CD4-positive, alpha-beta T cell treated with Interleukin-17A for 4 hours (primary cell): ENCODE measurements at regions not wholly inside any gene's neighbourhood (a gene's known extent, or its start where the extent isn't known, plus 50 kb on each side); places are given as distances from the start of the nearest gene placed in this dataset.
"Not testable (repeated sequence)": the region's sequence is repeated elsewhere in the genome, so short reads cannot be mapped to it uniquely, and the experiment has no call there.

Experiments
- DNase-seq: peaks from one replicate; pipeline ENCODE4 v3.0.0-alpha.2; 2020; ENCODE audit warnings: mixed read lengths

- no peak for DNase-seq
These were observed 177.5 kb downstream of the LPIN1 start for GRCh38 chr2:11923935-11924334.

- no peak for DNase-seq
These were observed 179.0 kb downstream of the LPIN1 start for GRCh38 chr2:11925295-11926066.

- DNase-seq: no peak
These were observed 183.9 kb downstream of the LPIN1 start for GRCh38 chr2:11930211-11930761.

- no peak for DNase-seq
These were observed 185.6 kb downstream of the LPIN1 start for GRCh38 chr2:11932048-11932512.

GRCh38 chr2:11932962-11933361 lies 186.5 kb downstream of the LPIN1 start:
- DNase-seq: no peak

GRCh38 chr2:11933854-11934253 lies 187.4 kb downstream of the LPIN1 start:
- no peak for DNase-seq

GRCh38 chr2:11936761-11937160 lies 190.3 kb downstream of the LPIN1 start:
- DNase-seq: no peak

GRCh38 chr2:11938196-11938595 lies 191.8 kb downstream of the LPIN1 start:
- DNase-seq: no peak

GRCh38 chr2:11939523-11939922 lies 193.1 kb downstream of the LPIN1 start:
- no peak for DNase-seq

- DNase-seq: no peak
These were observed 193.8 kb downstream of the LPIN1 start for GRCh38 chr2:11940121-11940743.

GRCh38 chr2:11940799-11941198 lies 194.4 kb downstream of the LPIN1 start:
- no peak for DNase-seq

GRCh38 chr2:11941201-11942177 lies 195.1 kb downstream of the LPIN1 start:
- no peak for DNase-seq

GRCh38 chr2:11942178-11942569 lies 195.7 kb downstream of the LPIN1 start:
- no peak for DNase-seq

GRCh38 chr2:11944311-11944710 lies 197.9 kb downstream of the LPIN1 start:
- DNase-seq: no peak

- no peak for DNase-seq
These were observed 199.0 kb downstream of the LPIN1 start for GRCh38 chr2:11945139-11946126.

GRCh38 chr2:11947956-11948355 lies 201.5 kb downstream of the LPIN1 start:
- no peak for DNase-seq

GRCh38 chr2:11949732-11950523 lies 203.5 kb downstream of the LPIN1 start:
- no peak for DNase-seq

GRCh38 chr2:11950896-11951295 lies 204.5 kb downstream of the LPIN1 start:
- no peak for DNase-seq

- not testable (repeated sequence) for DNase-seq
These were observed 205.1 kb downstream of the LPIN1 start for GRCh38 chr2:11951492-11951891.

- DNase-seq: no peak
These were observed 206.8 kb downstream of the LPIN1 start for GRCh38 chr2:11953258-11953657.

GRCh38 chr2:11955314-11955713 lies 208.9 kb downstream of the LPIN1 start:
- DNase-seq: no peak
